ENCODE measurements at regions not wholly inside any gene's neighbourhood (a gene's known extent, or its start where the extent isn't known, plus 50 kb on each side); places are given as distances from the start of the nearest gene placed in this dataset.

DNA sequence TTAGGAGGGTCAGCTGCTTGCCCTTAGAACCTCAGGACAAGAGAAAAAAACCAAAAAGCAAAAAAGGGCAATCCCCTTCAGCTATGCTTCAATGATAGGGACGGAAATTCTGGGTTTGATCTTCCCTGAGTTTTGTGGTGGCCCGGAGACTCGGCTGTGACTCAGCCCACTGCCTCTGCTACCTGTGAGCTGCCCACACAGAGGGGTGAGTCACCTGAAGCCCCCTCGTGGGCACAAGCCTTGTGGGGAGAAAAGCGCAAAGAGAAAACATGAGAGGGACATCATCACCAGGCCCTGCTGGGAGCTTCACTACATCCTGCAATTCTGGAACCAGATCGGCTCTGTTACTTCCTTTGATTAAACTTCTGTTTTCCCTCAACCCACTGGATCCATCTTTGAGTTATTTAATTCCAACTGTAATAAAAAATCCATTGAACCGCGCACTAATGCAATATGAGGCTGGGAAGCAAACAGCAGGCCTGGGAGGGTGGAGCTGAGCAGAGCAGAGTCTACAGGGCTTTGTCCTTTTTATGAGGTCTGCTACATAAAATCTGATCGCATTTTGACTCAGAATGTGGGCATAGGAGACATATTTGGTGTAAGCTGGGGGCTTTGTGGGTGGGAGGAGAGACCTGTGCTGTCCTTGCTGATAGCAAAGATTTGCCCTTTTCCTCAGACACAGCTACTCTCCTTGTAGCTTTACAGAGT lies 58.7 kb upstream of the STUM start (continued):
- TF ChIP-seq ZNF687 (IDR thresholded peaks at IDR 0.05) (no peak), EED (IDR thresholded peaks at IDR 0.05; ENCODE audit: low read depth) (no peak), BHLHE40 (IDR thresholded peaks at IDR 0.05; ENCODE audit: borderline replicate concordance in 1 of 2, low read depth in 2 of 2, low read length in 1 of 2) (no peak), BMI1 (IDR thresholded peaks at IDR 0.05; ENCODE audit: borderline replicate concordance) (no peak), CREB1 (IDR thresholded peaks at IDR 0.05; ENCODE audit: low read depth) (no peak), STAT1 (conservative IDR thresholded peaks at IDR 0.05) (no peak), ETV6 (conservative IDR thresholded peaks at IDR 0.05 in 1 of 2, IDR thresholded peaks at IDR 0.05 in 1 of 2; ENCODE audit: borderline replicate concordance in 1 of 2, low read depth in 1 of 2) (no peak), NFYB (IDR thresholded peaks at IDR 0.05; ENCODE audit: insufficient read depth, low read depth, low read length) (no peak), IKZF2 (IDR thresholded peaks at IDR 0.05) (no peak), TCF3 (IDR thresholded peaks at IDR 0.05; ENCODE audit: borderline replicate concordance, insufficient read depth, low read depth, low read length) (no peak), ZZZ3 (IDR thresholded peaks at IDR 0.05; ENCODE audit: control insufficient read depth, insufficient read length, low read depth) (no peak)
- TF ChIP-seq, protein P1, sequence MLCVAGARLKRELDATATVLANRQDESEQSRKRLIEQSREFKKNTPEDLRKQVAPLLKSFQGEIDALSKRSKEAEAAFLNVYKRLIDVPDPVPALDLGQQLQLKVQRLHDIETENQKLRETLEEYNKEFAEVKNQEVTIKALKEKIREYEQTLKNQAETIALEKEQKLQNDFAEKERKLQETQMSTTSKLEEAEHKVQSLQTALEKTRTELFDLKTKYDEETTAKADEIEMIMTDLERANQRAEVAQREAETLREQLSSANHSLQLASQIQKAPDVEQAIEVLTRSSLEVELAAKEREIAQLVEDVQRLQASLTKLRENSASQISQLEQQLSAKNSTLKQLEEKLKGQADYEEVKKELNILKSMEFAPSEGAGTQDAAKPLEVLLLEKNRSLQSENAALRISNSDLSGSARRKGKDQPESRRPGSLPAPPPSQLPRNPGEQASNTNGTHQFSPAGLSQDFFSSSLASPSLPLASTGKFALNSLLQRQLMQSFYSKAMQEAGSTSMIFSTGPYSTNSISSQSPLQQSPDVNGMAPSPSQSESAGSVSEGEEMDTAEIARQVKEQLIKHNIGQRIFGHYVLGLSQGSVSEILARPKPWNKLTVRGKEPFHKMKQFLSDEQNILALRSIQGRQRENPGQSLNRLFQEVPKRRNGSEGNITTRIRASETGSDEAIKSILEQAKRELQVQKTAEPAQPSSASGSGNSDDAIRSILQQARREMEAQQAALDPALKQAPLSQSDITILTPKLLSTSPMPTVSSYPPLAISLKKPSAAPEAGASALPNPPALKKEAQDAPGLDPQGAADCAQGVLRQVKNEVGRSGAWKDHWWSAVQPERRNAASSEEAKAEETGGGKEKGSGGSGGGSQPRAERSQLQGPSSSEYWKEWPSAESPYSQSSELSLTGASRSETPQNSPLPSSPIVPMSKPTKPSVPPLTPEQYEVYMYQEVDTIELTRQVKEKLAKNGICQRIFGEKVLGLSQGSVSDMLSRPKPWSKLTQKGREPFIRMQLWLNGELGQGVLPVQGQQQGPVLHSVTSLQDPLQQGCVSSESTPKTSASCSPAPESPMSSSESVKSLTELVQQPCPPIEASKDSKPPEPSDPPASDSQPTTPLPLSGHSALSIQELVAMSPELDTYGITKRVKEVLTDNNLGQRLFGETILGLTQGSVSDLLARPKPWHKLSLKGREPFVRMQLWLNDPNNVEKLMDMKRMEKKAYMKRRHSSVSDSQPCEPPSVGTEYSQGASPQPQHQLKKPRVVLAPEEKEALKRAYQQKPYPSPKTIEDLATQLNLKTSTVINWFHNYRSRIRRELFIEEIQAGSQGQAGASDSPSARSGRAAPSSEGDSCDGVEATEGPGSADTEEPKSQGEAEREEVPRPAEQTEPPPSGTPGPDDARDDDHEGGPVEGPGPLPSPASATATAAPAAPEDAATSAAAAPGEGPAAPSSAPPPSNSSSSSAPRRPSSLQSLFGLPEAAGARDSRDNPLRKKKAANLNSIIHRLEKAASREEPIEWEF (IDR thresholded peaks at IDR 0.05; ENCODE audit: insufficient replicate concordance, low read depth, low read length): no peak
- TF ChIP-seq, protein P2, sequence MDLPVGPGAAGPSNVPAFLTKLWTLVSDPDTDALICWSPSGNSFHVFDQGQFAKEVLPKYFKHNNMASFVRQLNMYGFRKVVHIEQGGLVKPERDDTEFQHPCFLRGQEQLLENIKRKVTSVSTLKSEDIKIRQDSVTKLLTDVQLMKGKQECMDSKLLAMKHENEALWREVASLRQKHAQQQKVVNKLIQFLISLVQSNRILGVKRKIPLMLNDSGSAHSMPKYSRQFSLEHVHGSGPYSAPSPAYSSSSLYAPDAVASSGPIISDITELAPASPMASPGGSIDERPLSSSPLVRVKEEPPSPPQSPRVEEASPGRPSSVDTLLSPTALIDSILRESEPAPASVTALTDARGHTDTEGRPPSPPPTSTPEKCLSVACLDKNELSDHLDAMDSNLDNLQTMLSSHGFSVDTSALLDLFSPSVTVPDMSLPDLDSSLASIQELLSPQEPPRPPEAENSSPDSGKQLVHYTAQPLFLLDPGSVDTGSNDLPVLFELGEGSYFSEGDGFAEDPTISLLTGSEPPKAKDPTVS (IDR thresholded peaks at IDR 0.05; ENCODE audit: low read depth, low read length): no peak

All from GM12878 (cell line).